Breast epithelium (tissue), 4 donors: ENCODE measurements at regions not wholly inside any gene's neighbourhood (a gene's known extent, or its start where the extent isn't known, plus 50 kb on each side); places are given as distances from the start of the nearest gene placed in this dataset.

ENCODE experiments used
- DNase-seq, 2 donors: peaks; one replicate each; pipeline ENCODE4 v3.0.0-alpha.2; 2019; ENCODE audit warnings: low spot score in 2 of 2
- H3K27ac ChIP-seq, 2 donors: fragments of 200-600 bp; sonication (generic) in 1 of 2; one replicate each; pipeline ENCODE4 v1.5.1; 2016 to 2019; ENCODE audit warnings: mild to moderate bottlenecking in 1 of 2
- H3K27me3 ChIP-seq, 2 donors: fragments of 200-600 bp; sonication (generic) in 1 of 2; one replicate each; pipeline versions ENCODE4 v1.5.1 to v1.6.0; 2017 to 2019; ENCODE audit warnings: control low read depth in 1 of 2, mild to moderate bottlenecking in 1 of 2
- H3K36me3 ChIP-seq: fragments of 200-600 bp; one replicate; pipeline ENCODE4 v1.5.1; 2019
- H3K4me1 ChIP-seq, 2 donors: fragments of 200-600 bp; sonication (generic); one replicate each; pipeline ENCODE4 v1.5.1; 2016 to 2019; ENCODE audit warnings: control low read depth in 1 of 2
- H3K4me3 ChIP-seq, 3 donors: fragments of 200-600 bp; sonication (generic); 1 replicate in 2 of 3; 2 replicates in 1 of 3; pipeline ENCODE4 v1.5.1; 2016 to 2019; ENCODE audit warnings: mild to moderate bottlenecking in 3 of 3, moderate library complexity in 2 of 3
- H3K9me3 ChIP-seq, 2 donors: fragments of 200-600 bp; sonication (generic) in 1 of 2; one replicate each; pipeline ENCODE4 v1.5.1; 2016 to 2019; ENCODE audit warnings: control low read depth in 1 of 2
- CTCF ChIP-seq, 3 donors: fragments of 450-650 bp; IDR thresholded peaks; one replicate each; pipeline ENCODE4 v1.5.1; 2016 to 2017; ENCODE audit warnings: antibody characterized with exemption in 3 of 3, mild to moderate bottlenecking in 3 of 3, moderate library complexity in 3 of 3
- POLR2A ChIP-seq: fragments of 450-650 bp; IDR thresholded peaks from one replicate; pipeline ENCODE4 v1.6.1; 2016; ENCODE audit warnings: antibody characterized with exemption, mild to moderate bottlenecking, moderate library complexity
- POLR2AphosphoS5 ChIP-seq, 3 donors: sonication (generic); formaldehyde crosslinking; IDR thresholded peaks; one replicate each; pipeline ENCODE4 v1.6.1; 2017; ENCODE audit warnings: antibody characterized with exemption in 3 of 3
- intact Hi-C: fragments of 100-400 bp; cut with DNase I; formaldehyde crosslinking; loops from one replicate; pipeline ENCODE4 v1.15.1; 2023; ENCODE audit warnings: low total_unique reads

- Histone ChIP-seq H3K4me1 (no peaks in the 10 kb centered on the region), H3K9me3 (no peaks in the 10 kb centered on the region), H3K36me3 (no peaks in the 10 kb centered on the region), H3K4me3 (no peak overlapping the region), H3K27me3 (no peaks in the 10 kb centered on the region), H3K27ac (no peak overlapping the region)
- intact Hi-C loops: no loop called here
- no peak for DNase-seq
- TF ChIP-seq POLR2AphosphoS5 (IDR thresholded peaks at IDR 0.05) (no peak), POLR2A (no peak), CTCF (IDR thresholded peaks at IDR 0.05) (no peak)
Measured at GRCh38 chr13:59413126-59413525, 750.6 kb downstream of the DIAPH3 start.

- TF ChIP-seq CTCF (IDR thresholded peaks at IDR 0.05): no peak
- no peak for TF ChIP-seq POLR2AphosphoS5 (IDR thresholded peaks at IDR 0.05)
- TF ChIP-seq POLR2A: no peak
- Histone ChIP-seq H3K27ac (no peak overlapping the region), H3K9me3 (no peaks in the 10 kb centered on the region), H3K4me3 (no peak overlapping the region), H3K4me1 (no peaks in the 10 kb centered on the region), H3K27me3 (no peaks in the 10 kb centered on the region), H3K36me3 (no peaks in the 10 kb centered on the region)
- intact Hi-C loops: no loop called here
- DNase-seq: no peak
Measured at GRCh38 chr13:59414006-59414405, 749.7 kb downstream of the DIAPH3 start.

- intact Hi-C loops: no loop called here
- no peaks in the 10 kb centered on the region for H3K4me1 ChIP-seq
- H3K4me3 ChIP-seq: no peak overlapping the region
- H3K9me3 ChIP-seq: no peaks in the 10 kb centered on the region
- TF ChIP-seq CTCF (IDR thresholded peaks at IDR 0.05) (no peak), POLR2A (no peak), POLR2AphosphoS5 (IDR thresholded peaks at IDR 0.05) (no peak)
- H3K27ac ChIP-seq: no peak overlapping the region
- no peaks in the 10 kb centered on the region for H3K27me3 ChIP-seq
- no peaks in the 10 kb centered on the region for H3K36me3 ChIP-seq
- no peak for DNase-seq
Measured at GRCh38 chr13:59415498-59415897, 748.2 kb downstream of the DIAPH3 start.

GRCh38 chr13:59416561-59416960 lies 747.2 kb downstream of the DIAPH3 start:
- H3K27ac ChIP-seq: no peak overlapping the region
- intact Hi-C loops: no loop called here
- H3K4me3 ChIP-seq: no peak overlapping the region

GRCh38 chr13:59422646-59423045 lies 741.1 kb downstream of the DIAPH3 start:
- DNase-seq: no peak
- H3K9me3 ChIP-seq: no peaks in the 10 kb centered on the region
- intact Hi-C loops: no loop called here
- H3K27me3 ChIP-seq: no peaks in the 10 kb centered on the region
- H3K27ac ChIP-seq: no peak overlapping the region
- no peaks in the 10 kb centered on the region for H3K36me3 ChIP-seq
- no peaks in the 10 kb centered on the region for H3K4me1 ChIP-seq
- H3K4me3 ChIP-seq: no peak overlapping the region
- TF ChIP-seq POLR2AphosphoS5 (IDR thresholded peaks at IDR 0.05) (no peak), POLR2A (no peak), CTCF (IDR thresholded peaks at IDR 0.05) (no peak)

More at GRCh38 chr13:59416561-59416960, 747.2 kb downstream of the DIAPH3 start:
- H3K9me3 ChIP-seq: no peaks in the 10 kb centered on the region
- TF ChIP-seq CTCF (IDR thresholded peaks at IDR 0.05): no peak
- TF ChIP-seq POLR2AphosphoS5 (IDR thresholded peaks at IDR 0.05): no peak
- no peak for TF ChIP-seq POLR2A
- H3K36me3 ChIP-seq: no peaks in the 10 kb centered on the region
- DNase-seq: no peak
- H3K27me3 ChIP-seq: no peaks in the 10 kb centered on the region
- H3K4me1 ChIP-seq: no peaks in the 10 kb centered on the region
